CD4-positive, alpha-beta T cell (primary cell): ENCODE measurements at regions not wholly inside any gene's neighbourhood (a gene's known extent, or its start where the extent isn't known, plus 50 kb on each side); places are given as distances from the start of the nearest gene placed in this dataset.
A peak's percentile ranks its signal among the peaks of the same experiment; 100 is the strongest.

Source experiments
- ATAC-seq: fragments of 200-7000 bp; cut with Tn5 transposase; one replicate; pipeline ENCODE4 v1.10.0; 2022; ENCODE audit warnings: mild to moderate bottlenecking; ENCODE audit not compliant: poor library complexity
- CTCF ChIA-PET: fragments of 350-600 bp; sonication (Branson Sonifier 250); formaldehyde crosslinking; loops from one replicate; lab custom pipeline; 2021; ENCODE audit warnings: antibody characterized with exemption, inconsistent platforms; lab: Charles Lee
- POLR2A ChIA-PET: fragments of 350-600 bp; sonication (Branson Sonifier 250); formaldehyde crosslinking; loops from one replicate; lab custom pipeline; 2021; ENCODE audit warnings: antibody characterized with exemption, inconsistent platforms; lab: Charles Lee
- DNase-seq, 14 experiments: peaks; one replicate each; pipeline ENCODE4 v3.0.0-alpha.2; 2013 to 2020; ENCODE audit warnings: mixed read lengths in 2 of 14
- H3K27ac ChIP-seq, 2 donors: one replicate each; pipeline versions ENCODE4 v1.5.1 to v1.7.0; 2013; ENCODE audit warnings: low read length in 2 of 2, low read depth in 1 of 2, mild to moderate bottlenecking in 1 of 2
- H3K27me3 ChIP-seq, 2 experiments: 1 replicate in 1 of 2; 2 replicates in 1 of 2; pipeline versions ENCODE4 v1.6.1 to v1.7.0; 2013; ENCODE audit warnings: low read length in 2 of 2, control low read depth in 1 of 2, mild to moderate bottlenecking in 1 of 2, moderate library complexity in 1 of 2; ENCODE audit not compliant: insufficient read depth in 2 of 2, control insufficient read depth in 1 of 2
- H3K36me3 ChIP-seq: one replicate; pipeline ENCODE4 v1.6.1; 2013; ENCODE audit warnings: low read length, control low read depth; ENCODE audit not compliant: insufficient read depth
- H3K4me1 ChIP-seq: one replicate; pipeline ENCODE4 v1.6.1; 2013; ENCODE audit warnings: low read length, control low read depth; ENCODE audit not compliant: insufficient read depth
- H3K4me3 ChIP-seq: one replicate; pipeline ENCODE4 v1.5.1; 2013; ENCODE audit warnings: mild to moderate bottlenecking, low read length, moderate library complexity
- H3K9me3 ChIP-seq, 2 experiments: 1 replicate in 1 of 2; 2 replicates in 1 of 2; pipeline versions ENCODE4 v1.6.1 to v1.7.0; 2013; ENCODE audit warnings: low read length in 2 of 2, mild to moderate bottlenecking in 2 of 2, control low read depth in 1 of 2, moderate library complexity in 1 of 2; ENCODE audit not compliant: control insufficient read depth in 1 of 2, insufficient read depth in 1 of 2
- H3K27ac Mint-ChIP-seq: one replicate; pipeline ENCODE4 v1.8.0; 2020; ENCODE audit warnings: mixed read lengths
- H3K27me3 Mint-ChIP-seq: one replicate; pipeline ENCODE4 v1.8.0; 2021; ENCODE audit warnings: mixed read lengths
- H3K36me3 Mint-ChIP-seq: one replicate; pipeline ENCODE4 v1.8.0; 2021; ENCODE audit warnings: low read depth, mixed read lengths
- H3K4me1 Mint-ChIP-seq: one replicate; pipeline ENCODE4 v1.8.0; 2021; ENCODE audit warnings: low read depth, mixed read lengths
- H3K4me3 Mint-ChIP-seq: one replicate; pipeline ENCODE4 v1.8.0; 2020; ENCODE audit warnings: mild to moderate bottlenecking, mixed read lengths
- H3K9me3 Mint-ChIP-seq: one replicate; pipeline ENCODE4 v1.8.0; 2020; ENCODE audit warnings: mixed read lengths
- intact Hi-C, 2 experiments: fragments of 100-400 bp; cut with DNase I in 1 of 2; cut with micrococcal nuclease in 1 of 2; formaldehyde crosslinking; loops; one replicate each; pipeline versions ENCODE4 v1.15.1 to v1.9.0; 2023 to 2025; cut with DNase I, micrococcal nuclease
- TF ChIP-seq, protein P1 (sequence below): fragments of 200-600 bp; IDR thresholded peaks from one replicate; pipeline ENCODE4 v1.8.0; 2022; ENCODE audit warnings: antibody characterized with exemption, mild to moderate bottlenecking

DNA sequence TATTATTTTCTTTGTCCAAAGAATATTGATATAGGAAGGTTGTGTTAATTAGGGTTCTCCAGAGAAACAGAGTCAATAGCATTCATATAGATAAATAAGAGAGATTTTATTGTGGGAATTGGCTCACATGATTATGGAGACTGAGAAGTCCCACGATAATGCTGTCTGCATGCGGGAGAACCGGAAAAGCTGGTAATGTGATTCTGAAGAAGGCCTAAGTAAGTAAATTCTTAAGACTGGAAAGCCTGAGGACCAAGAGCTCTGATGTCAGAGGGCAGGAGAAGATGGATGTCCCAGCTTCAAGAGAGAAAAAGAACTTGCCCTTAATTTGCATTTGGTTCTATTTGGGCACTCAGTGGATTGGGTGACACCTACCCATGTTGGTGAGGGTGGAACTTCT lies 307.4 kb upstream of the C9orf72 start:
- H3K4me1 ChIP-seq, result no peaks in the 10 kb centered on the region
- ChIA-PET CTCF (no interaction called here), POLR2A (no interaction called here)
- intact Hi-C loops, result no loop called here
- H3K36me3 Mint-ChIP-seq, result no peaks in the 10 kb centered on the region
- ATAC-seq (no peak), DNase-seq (no peak)
- H3K27me3 ChIP-seq, result no peaks in the 10 kb centered on the region
- no peak overlapping the region for H3K4me3 ChIP-seq
- TF ChIP-seq, protein P1, sequence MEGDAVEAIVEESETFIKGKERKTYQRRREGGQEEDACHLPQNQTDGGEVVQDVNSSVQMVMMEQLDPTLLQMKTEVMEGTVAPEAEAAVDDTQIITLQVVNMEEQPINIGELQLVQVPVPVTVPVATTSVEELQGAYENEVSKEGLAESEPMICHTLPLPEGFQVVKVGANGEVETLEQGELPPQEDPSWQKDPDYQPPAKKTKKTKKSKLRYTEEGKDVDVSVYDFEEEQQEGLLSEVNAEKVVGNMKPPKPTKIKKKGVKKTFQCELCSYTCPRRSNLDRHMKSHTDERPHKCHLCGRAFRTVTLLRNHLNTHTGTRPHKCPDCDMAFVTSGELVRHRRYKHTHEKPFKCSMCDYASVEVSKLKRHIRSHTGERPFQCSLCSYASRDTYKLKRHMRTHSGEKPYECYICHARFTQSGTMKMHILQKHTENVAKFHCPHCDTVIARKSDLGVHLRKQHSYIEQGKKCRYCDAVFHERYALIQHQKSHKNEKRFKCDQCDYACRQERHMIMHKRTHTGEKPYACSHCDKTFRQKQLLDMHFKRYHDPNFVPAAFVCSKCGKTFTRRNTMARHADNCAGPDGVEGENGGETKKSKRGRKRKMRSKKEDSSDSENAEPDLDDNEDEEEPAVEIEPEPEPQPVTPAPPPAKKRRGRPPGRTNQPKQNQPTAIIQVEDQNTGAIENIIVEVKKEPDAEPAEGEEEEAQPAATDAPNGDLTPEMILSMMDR, result no peak
- no peaks in the 10 kb centered on the region for H3K9me3 ChIP-seq
- H3K4me1 Mint-ChIP-seq, result no peaks in the 10 kb centered on the region
- H3K27me3 Mint-ChIP-seq, result no peaks in the 10 kb centered on the region
- H3K27ac ChIP-seq, result no peak overlapping the region
- H3K27ac Mint-ChIP-seq, result no peak overlapping the region
- no peaks in the 10 kb centered on the region for H3K36me3 ChIP-seq
- no peak overlapping the region for H3K4me3 Mint-ChIP-seq
- H3K9me3 Mint-ChIP-seq, result no peaks in the 10 kb centered on the region

DNA sequence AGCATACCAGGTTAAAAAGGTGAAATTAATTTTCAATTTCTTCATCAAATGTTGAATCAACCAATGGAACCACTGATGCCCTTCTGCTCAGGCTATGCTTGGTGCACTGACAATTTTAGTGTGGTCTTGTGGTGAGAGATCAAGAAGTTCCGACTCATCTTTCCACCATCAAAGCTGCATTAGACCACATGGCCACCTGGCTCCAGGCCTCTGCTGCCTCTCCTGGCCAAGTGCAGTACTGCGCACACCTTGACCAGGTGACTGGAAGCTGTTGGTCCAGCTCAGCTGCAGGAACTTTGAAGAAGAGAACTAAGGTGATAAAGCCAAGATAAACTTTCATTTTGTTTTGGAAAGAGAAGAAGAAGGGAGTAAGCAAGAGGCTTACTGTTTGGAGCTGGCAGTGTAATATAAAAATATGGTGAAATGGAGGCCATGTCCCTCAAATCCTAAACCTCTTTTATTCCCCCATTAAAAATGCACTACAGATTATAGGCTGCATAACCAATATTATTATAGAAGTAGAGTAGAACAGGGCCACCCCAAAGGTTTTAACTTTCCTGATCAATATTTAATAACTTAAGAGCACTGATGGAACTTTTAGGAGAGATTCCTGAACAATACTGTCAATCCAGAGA lies 315.5 kb upstream of the C9orf72 start:
- Mint-ChIP-seq H3K36me3 (no peaks in the 10 kb centered on the region), H3K27ac (no peak overlapping the region), H3K9me3 (no peaks in the 10 kb centered on the region), H3K4me3 (no peak overlapping the region), H3K27me3 (no peaks in the 10 kb centered on the region), H3K4me1 (no peaks in the 10 kb centered on the region)
- Histone ChIP-seq H3K36me3 (no peaks in the 10 kb centered on the region), H3K4me1 (no peaks in the 10 kb centered on the region), H3K9me3 (no peaks in the 10 kb centered on the region), H3K27ac (no peak overlapping the region), H3K27me3 (no peaks in the 10 kb centered on the region), H3K4me3 (no peak overlapping the region)
- ChIA-PET POLR2A (no interaction called here), CTCF (interaction anchor here (1.1 kb wide), 1 partner anchor 555 kb away, joined by 4 read pairs; no protein-coding TSS in a partner anchor)
- ATAC-seq (no peak), DNase-seq (peak in 7 of 14 experiments; percentile 0 to 25 (median 4))
- intact Hi-C loops, result no loop called here
- TF ChIP-seq, protein P1, result peak; percentile 41

DNA sequence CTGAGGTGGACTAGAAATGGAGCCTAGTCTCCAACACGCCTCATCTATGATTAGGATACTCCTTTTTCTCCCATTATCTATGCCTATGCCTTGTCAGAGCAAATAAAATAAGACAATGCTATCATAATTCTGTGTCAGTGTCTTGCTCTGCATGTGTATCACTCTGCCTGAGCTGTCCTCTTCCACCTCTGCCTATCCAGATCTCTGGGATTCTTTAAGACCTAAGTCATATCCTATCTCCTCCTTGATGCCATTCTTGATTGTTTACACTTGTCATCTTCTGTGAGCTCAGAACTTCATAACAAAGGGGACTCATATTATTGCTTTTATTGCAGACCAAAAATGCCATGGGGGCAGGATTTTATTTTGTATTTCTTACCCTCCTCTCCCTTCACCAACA lies 351.2 kb upstream of the C9orf72 start:
- no peaks in the 10 kb centered on the region for H3K27me3 ChIP-seq
- ATAC-seq, result no peak
- H3K4me1 ChIP-seq, result no peaks in the 10 kb centered on the region
- TF ChIP-seq, protein P1, result no peak
- CTCF ChIA-PET, result no interaction called here
- Mint-ChIP-seq H3K27ac (no peak overlapping the region), H3K4me1 (no peaks in the 10 kb centered on the region), H3K4me3 (no peak overlapping the region), H3K36me3 (no peaks in the 10 kb centered on the region), H3K27me3 (no peaks in the 10 kb centered on the region), H3K9me3 (no peaks in the 10 kb centered on the region)
- no peaks in the 10 kb centered on the region for H3K36me3 ChIP-seq
- H3K9me3 ChIP-seq, result no peaks in the 10 kb centered on the region
- H3K4me3 ChIP-seq, result no peak overlapping the region
- no peak overlapping the region for H3K27ac ChIP-seq
- DNase-seq, result no peak
- intact Hi-C loops, result no loop called here
- POLR2A ChIA-PET, result no interaction called here
